ENCODE measurements at regions not wholly inside any gene's neighbourhood (a gene's known extent, or its start where the extent isn't known, plus 50 kb on each side); places are given as distances from the start of the nearest gene placed in this dataset.

GRCh38 chr5:4662756-4663155, 477.4 kb upstream of the ADAMTS16 start:
- CTCF ChIA-PET, result no interaction called here
- no peak for DNase-seq (ENCODE audit: extremely low spot score)
- TF ChIP-seq L3MBTL2 (conservative IDR thresholded peaks at IDR 0.05) (no peak), SUZ12 (IDR thresholded peaks at IDR 0.05) (no peak), TARDBP (IDR thresholded peaks at IDR 0.05) (no peak), ZNF384 (IDR thresholded peaks at IDR 0.05) (no peak), NFRKB (IDR thresholded peaks at IDR 0.05) (no peak), FOXA1 (IDR thresholded peaks at IDR 0.05) (no peak), HDGF (IDR thresholded peaks at IDR 0.05; ENCODE audit: borderline replicate concordance) (no peak), FOXK2 (IDR thresholded peaks at IDR 0.05) (no peak), ARNT (IDR thresholded peaks at IDR 0.05) (no peak), LEF1 (IDR thresholded peaks at IDR 0.05; ENCODE audit: borderline replicate concordance) (no peak), ELF4 (IDR thresholded peaks at IDR 0.05) (no peak), BHLHE40 (IDR thresholded peaks at IDR 0.05; ENCODE audit: borderline replicate concordance) (no peak), FOXM1 (IDR thresholded peaks at IDR 0.05; ENCODE audit: borderline replicate concordance) (no peak), CTBP1 (IDR thresholded peaks at IDR 0.05; ENCODE audit: borderline replicate concordance) (no peak), SP1 (IDR thresholded peaks at IDR 0.05) (no peak)
- POLR2A ChIA-PET, result no interaction called here

- no peak for DNase-seq (ENCODE audit: extremely low spot score)
- TF ChIP-seq BHLHE40 (IDR thresholded peaks at IDR 0.05; ENCODE audit: borderline replicate concordance) (no peak), HDGF (IDR thresholded peaks at IDR 0.05; ENCODE audit: borderline replicate concordance) (no peak), ARNT (IDR thresholded peaks at IDR 0.05) (no peak), FOXA1 (IDR thresholded peaks at IDR 0.05) (no peak), SP1 (IDR thresholded peaks at IDR 0.05) (no peak), CTBP1 (IDR thresholded peaks at IDR 0.05; ENCODE audit: borderline replicate concordance) (no peak), TARDBP (IDR thresholded peaks at IDR 0.05) (no peak), ELF4 (IDR thresholded peaks at IDR 0.05) (no peak), FOXK2 (IDR thresholded peaks at IDR 0.05) (no peak), LEF1 (IDR thresholded peaks at IDR 0.05; ENCODE audit: borderline replicate concordance) (no peak), FOXM1 (IDR thresholded peaks at IDR 0.05; ENCODE audit: borderline replicate concordance) (no peak), NFRKB (IDR thresholded peaks at IDR 0.05) (no peak), ZNF384 (IDR thresholded peaks at IDR 0.05) (no peak), L3MBTL2 (conservative IDR thresholded peaks at IDR 0.05) (no peak), SUZ12 (IDR thresholded peaks at IDR 0.05) (no peak)
- TF ChIP-seq, protein P1, sequence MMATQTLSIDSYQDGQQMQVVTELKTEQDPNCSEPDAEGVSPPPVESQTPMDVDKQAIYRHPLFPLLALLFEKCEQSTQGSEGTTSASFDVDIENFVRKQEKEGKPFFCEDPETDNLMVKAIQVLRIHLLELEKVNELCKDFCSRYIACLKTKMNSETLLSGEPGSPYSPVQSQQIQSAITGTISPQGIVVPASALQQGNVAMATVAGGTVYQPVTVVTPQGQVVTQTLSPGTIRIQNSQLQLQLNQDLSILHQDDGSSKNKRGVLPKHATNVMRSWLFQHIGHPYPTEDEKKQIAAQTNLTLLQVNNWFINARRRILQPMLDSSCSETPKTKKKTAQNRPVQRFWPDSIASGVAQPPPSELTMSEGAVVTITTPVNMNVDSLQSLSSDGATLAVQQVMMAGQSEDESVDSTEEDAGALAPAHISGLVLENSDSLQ (IDR thresholded peaks at IDR 0.05), result no peak
- POLR2A ChIA-PET, result no interaction called here
- CTCF ChIA-PET, result no interaction called here
These were observed 474.2 kb upstream of the ADAMTS16 start for GRCh38 chr5:4665911-4666310.

DNA sequence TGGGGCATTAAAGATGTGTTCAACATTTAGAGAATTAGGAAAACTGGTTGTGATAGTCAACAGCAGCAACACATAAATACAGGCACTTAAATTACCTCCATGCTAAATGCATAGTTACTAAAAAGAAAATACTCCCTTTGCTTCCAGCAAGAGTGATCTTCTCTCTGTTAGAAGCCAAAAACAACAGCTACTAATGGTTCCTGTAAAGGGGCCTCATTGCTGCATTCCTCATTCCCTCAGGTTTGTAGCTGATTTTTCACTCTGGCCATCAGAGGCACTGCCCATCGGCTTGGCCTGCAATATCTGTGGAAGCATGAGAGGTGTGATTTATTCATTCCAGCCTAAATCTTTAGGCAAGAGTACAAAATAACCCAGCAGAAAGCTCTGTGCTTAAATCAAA, 466.0 kb upstream of the ADAMTS16 start:
- TF ChIP-seq SP1 (IDR thresholded peaks at IDR 0.05) (no peak), LEF1 (IDR thresholded peaks at IDR 0.05; ENCODE audit: borderline replicate concordance) (no peak), TARDBP (IDR thresholded peaks at IDR 0.05) (no peak), HDGF (IDR thresholded peaks at IDR 0.05; ENCODE audit: borderline replicate concordance) (no peak), ELF4 (IDR thresholded peaks at IDR 0.05) (no peak), FOXA1 (IDR thresholded peaks at IDR 0.05) (no peak), NFRKB (IDR thresholded peaks at IDR 0.05) (no peak), ARNT (IDR thresholded peaks at IDR 0.05) (no peak), SUZ12 (IDR thresholded peaks at IDR 0.05) (no peak), BHLHE40 (IDR thresholded peaks at IDR 0.05; ENCODE audit: borderline replicate concordance) (no peak), FOXK2 (IDR thresholded peaks at IDR 0.05) (no peak), ZNF384 (IDR thresholded peaks at IDR 0.05) (no peak), L3MBTL2 (conservative IDR thresholded peaks at IDR 0.05) (no peak), CTBP1 (IDR thresholded peaks at IDR 0.05; ENCODE audit: borderline replicate concordance) (no peak)
- TF ChIP-seq, protein P1 (IDR thresholded peaks at IDR 0.05), result no peak
- CTCF ChIA-PET, result no interaction called here
- POLR2A ChIA-PET, result no interaction called here
- no peak for DNase-seq (ENCODE audit: extremely low spot score)

DNA sequence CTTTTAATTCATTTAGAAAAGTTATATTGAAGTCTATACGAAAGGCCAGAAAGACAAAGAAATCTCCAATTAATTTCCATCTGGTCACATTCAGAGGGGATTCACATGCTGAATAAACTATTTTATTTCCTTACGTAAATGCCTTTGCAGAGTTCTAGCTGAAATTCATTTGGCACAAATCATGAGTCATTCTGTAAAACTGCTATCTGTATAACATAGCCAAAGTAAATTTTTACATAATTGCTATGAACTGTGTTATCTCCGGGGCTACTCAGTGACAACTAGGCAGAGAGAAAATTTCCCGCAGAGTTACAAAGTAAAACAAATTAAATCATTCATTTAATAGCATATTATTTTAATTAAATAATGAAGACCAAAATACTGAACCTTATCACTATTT, 463.2 kb upstream of the ADAMTS16 start:
- ChIA-PET POLR2A (no interaction called here), CTCF (no interaction called here)
- TF ChIP-seq SP1 (IDR thresholded peaks at IDR 0.05) (no peak), NFRKB (IDR thresholded peaks at IDR 0.05) (no peak), BHLHE40 (IDR thresholded peaks at IDR 0.05; ENCODE audit: borderline replicate concordance) (no peak), SUZ12 (IDR thresholded peaks at IDR 0.05) (no peak), FOXK2 (IDR thresholded peaks at IDR 0.05) (no peak), LEF1 (IDR thresholded peaks at IDR 0.05; ENCODE audit: borderline replicate concordance) (no peak), ZNF384 (IDR thresholded peaks at IDR 0.05) (no peak), FOXM1 (IDR thresholded peaks at IDR 0.05; ENCODE audit: borderline replicate concordance) (no peak), ARNT (IDR thresholded peaks at IDR 0.05) (no peak), FOXA1 (IDR thresholded peaks at IDR 0.05) (no peak)
- TF ChIP-seq, protein P1 (IDR thresholded peaks at IDR 0.05), result no peak
- DNase-seq (ENCODE audit: extremely low spot score), result no peak

- DNase-seq (ENCODE audit: extremely low spot score), result no peak
- ChIA-PET CTCF (no interaction called here), POLR2A (no interaction called here)
- TF ChIP-seq ELF4 (IDR thresholded peaks at IDR 0.05), result no peak
- TF ChIP-seq LEF1 (IDR thresholded peaks at IDR 0.05; ENCODE audit: borderline replicate concordance), result no peak
- TF ChIP-seq FOXK2 (IDR thresholded peaks at IDR 0.05), result no peak
- TF ChIP-seq TARDBP (IDR thresholded peaks at IDR 0.05), result no peak
- TF ChIP-seq, protein P1 (IDR thresholded peaks at IDR 0.05), result no peak
- TF ChIP-seq ZNF384 (IDR thresholded peaks at IDR 0.05), result no peak
- no peak for TF ChIP-seq ARNT (IDR thresholded peaks at IDR 0.05)
- TF ChIP-seq FOXM1 (IDR thresholded peaks at IDR 0.05; ENCODE audit: borderline replicate concordance), result no peak
- TF ChIP-seq L3MBTL2 (conservative IDR thresholded peaks at IDR 0.05), result no peak
- TF ChIP-seq NFRKB (IDR thresholded peaks at IDR 0.05), result no peak
- TF ChIP-seq SUZ12 (IDR thresholded peaks at IDR 0.05), result no peak
- no peak for TF ChIP-seq BHLHE40 (IDR thresholded peaks at IDR 0.05; ENCODE audit: borderline replicate concordance)
- no peak for TF ChIP-seq CTBP1 (IDR thresholded peaks at IDR 0.05; ENCODE audit: borderline replicate concordance)
- no peak for TF ChIP-seq FOXA1 (IDR thresholded peaks at IDR 0.05)
- no peak for TF ChIP-seq HDGF (IDR thresholded peaks at IDR 0.05; ENCODE audit: borderline replicate concordance)
- no peak for TF ChIP-seq SP1 (IDR thresholded peaks at IDR 0.05)
These were observed 455.2 kb upstream of the ADAMTS16 start for GRCh38 chr5:4684946-4685345.

Data from HEK293T (cell line).